ENCODE measurements at regions not wholly inside any gene's neighbourhood (a gene's known extent, or its start where the extent isn't known, plus 50 kb on each side); places are given as distances from the start of the nearest gene placed in this dataset.

DNA sequence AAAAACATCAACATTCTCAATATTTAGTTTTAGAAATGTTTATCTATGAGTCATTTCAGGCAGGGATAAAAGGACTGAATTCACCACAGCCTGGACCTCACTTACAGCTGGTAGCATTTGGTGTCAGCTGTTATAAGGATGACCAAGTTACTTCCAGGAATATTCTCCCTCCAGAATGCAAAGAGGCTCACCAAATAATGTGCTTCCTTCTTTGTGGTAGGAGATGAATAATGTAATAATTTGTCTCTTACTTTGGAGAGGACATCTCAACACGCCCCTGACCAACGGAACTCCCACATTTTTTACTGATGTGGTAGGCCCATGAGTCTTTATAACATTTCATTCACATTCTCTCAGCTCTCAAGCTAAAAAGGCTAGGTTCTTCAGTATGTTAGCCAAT lies 825.9 kb upstream of the GRAMD2B start:
- DNase-seq = no peak
- no peaks in the 10 kb centered on the region for H3K4me1 Mint-ChIP-seq
- no peaks in the 10 kb centered on the region for H3K36me3 Mint-ChIP-seq
- H3K9me3 ChIP-seq (ENCODE audit: control insufficient read depth in 2 of 2, low read length in 2 of 2) = no peaks in the 10 kb centered on the region
- no peak overlapping the region for H3K4me3 Mint-ChIP-seq
- H3K36me3 ChIP-seq (ENCODE audit: control insufficient read depth, insufficient read depth, low read length) = no peaks in the 10 kb centered on the region
- ATAC-seq (ENCODE audit: low read depth in 2 of 2) = no peak
- no peak overlapping the region for H3K4me3 ChIP-seq (ENCODE audit: low read depth, low read length)
- H3K4me1 ChIP-seq (ENCODE audit: control insufficient read depth, insufficient read depth, low read length, poor library complexity, severe bottlenecking) = no peaks in the 10 kb centered on the region
- H3K27me3 ChIP-seq (ENCODE audit: control insufficient read depth, insufficient read depth, low read length) = no peaks in the 10 kb centered on the region
- H3K9me3 Mint-ChIP-seq = peaks cover 1 to 26% (median 10%) of the 10 kb centered on the region in 7 donors
- H3K27ac Mint-ChIP-seq = no peak overlapping the region
- H3K27me3 Mint-ChIP-seq = no peaks in the 10 kb centered on the region
- no peak overlapping the region for H3K27ac ChIP-seq (ENCODE audit: insufficient read depth, low read length, poor library complexity, severe bottlenecking)

DNA sequence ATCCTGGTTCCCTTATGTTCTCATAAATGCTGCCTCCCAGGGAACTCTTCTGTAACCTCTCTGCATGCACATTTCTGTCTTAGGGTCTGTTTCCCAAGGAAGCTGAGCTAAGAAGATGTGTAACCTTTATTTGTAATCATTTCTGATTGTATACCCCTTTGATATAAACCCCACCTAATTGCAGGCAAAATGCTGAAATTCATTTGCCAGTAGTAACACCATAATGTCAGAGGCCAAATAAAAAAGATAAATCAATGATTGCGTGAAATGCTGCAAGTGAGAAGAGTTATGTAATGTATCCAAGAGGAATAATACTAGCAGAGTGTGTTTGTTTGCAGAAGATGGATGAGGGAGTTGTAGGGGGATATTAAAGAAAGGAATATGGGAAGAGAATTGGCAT lies 822.6 kb upstream of the GRAMD2B start:
- H3K27me3 Mint-ChIP-seq = no peaks in the 10 kb centered on the region
- Histone ChIP-seq H3K9me3 (ENCODE audit: control insufficient read depth in 2 of 2, low read length in 2 of 2) (no peaks in the 10 kb centered on the region), H3K36me3 (ENCODE audit: control insufficient read depth, insufficient read depth, low read length) (no peaks in the 10 kb centered on the region), H3K4me3 (ENCODE audit: low read depth, low read length) (no peak overlapping the region), H3K27me3 (ENCODE audit: control insufficient read depth, insufficient read depth, low read length) (no peaks in the 10 kb centered on the region), H3K27ac (ENCODE audit: insufficient read depth, low read length, poor library complexity, severe bottlenecking) (no peak overlapping the region), H3K4me1 (ENCODE audit: control insufficient read depth, insufficient read depth, low read length, poor library complexity, severe bottlenecking) (no peaks in the 10 kb centered on the region)
- no peaks in the 10 kb centered on the region for H3K4me1 Mint-ChIP-seq
- peaks cover 0 to 24% (median 6%) of the 10 kb centered on the region in 7 donors for H3K9me3 Mint-ChIP-seq
- H3K36me3 Mint-ChIP-seq = no peaks in the 10 kb centered on the region
- no peak overlapping the region for H3K27ac Mint-ChIP-seq
- ATAC-seq (ENCODE audit: low read depth in 2 of 2) = no peak
- DNase-seq = no peak
- H3K4me3 Mint-ChIP-seq = no peak overlapping the region

- no peak for DNase-seq
- no peak for ATAC-seq (ENCODE audit: low read depth in 2 of 2)
- Histone ChIP-seq H3K27me3 (ENCODE audit: control insufficient read depth, insufficient read depth, low read length) (no peaks in the 10 kb centered on the region), H3K36me3 (ENCODE audit: control insufficient read depth, insufficient read depth, low read length) (no peaks in the 10 kb centered on the region), H3K4me3 (ENCODE audit: low read depth, low read length) (no peak overlapping the region), H3K4me1 (ENCODE audit: control insufficient read depth, insufficient read depth, low read length, poor library complexity, severe bottlenecking) (no peaks in the 10 kb centered on the region), H3K27ac (ENCODE audit: insufficient read depth, low read length, poor library complexity, severe bottlenecking) (no peak overlapping the region), H3K9me3 (ENCODE audit: control insufficient read depth in 2 of 2, low read length in 2 of 2) (no peaks in the 10 kb centered on the region)
- Mint-ChIP-seq H3K9me3 (peaks cover 0 to 35% (median 6%) of the 10 kb centered on the region in 7 donors), H3K27me3 (no peaks in the 10 kb centered on the region), H3K27ac (no peak overlapping the region), H3K4me1 (no peaks in the 10 kb centered on the region), H3K4me3 (no peak overlapping the region), H3K36me3 (no peaks in the 10 kb centered on the region)
Observed at GRCh38 chr5:125602184-125602583, 821.0 kb upstream of the GRAMD2B start.

DNA sequence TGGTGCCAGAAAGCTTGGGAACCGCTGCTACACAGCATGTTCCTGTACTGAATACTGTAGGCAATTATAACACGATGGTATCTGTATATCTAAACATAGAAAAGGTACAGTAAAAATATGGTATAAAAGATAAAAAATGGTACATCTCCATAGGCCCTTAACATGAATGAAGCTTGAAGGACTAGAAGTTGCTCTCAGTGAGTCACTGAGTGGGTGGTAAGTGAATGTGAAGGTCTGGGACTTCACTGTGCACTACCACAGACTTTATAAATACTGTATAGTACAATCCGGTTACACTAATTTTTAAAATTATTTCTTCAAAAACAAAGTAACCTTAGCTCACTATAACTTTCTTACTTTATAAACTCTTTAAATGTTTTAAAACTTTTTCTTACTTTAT lies 819.9 kb upstream of the GRAMD2B start:
- H3K4me3 ChIP-seq (ENCODE audit: low read depth, low read length) = no peak overlapping the region
- Mint-ChIP-seq H3K9me3 (peaks cover 0 to 35% (median 4%) of the 10 kb centered on the region in 7 donors), H3K4me1 (no peaks in the 10 kb centered on the region), H3K4me3 (no peak overlapping the region), H3K27me3 (no peaks in the 10 kb centered on the region), H3K36me3 (no peaks in the 10 kb centered on the region), H3K27ac (no peak overlapping the region)
- ATAC-seq (ENCODE audit: low read depth in 2 of 2) = no peak
- no peak for DNase-seq
- no peaks in the 10 kb centered on the region for H3K36me3 ChIP-seq (ENCODE audit: control insufficient read depth, insufficient read depth, low read length)
- no peaks in the 10 kb centered on the region for H3K4me1 ChIP-seq (ENCODE audit: control insufficient read depth, insufficient read depth, low read length, poor library complexity, severe bottlenecking)
- no peaks in the 10 kb centered on the region for H3K27me3 ChIP-seq (ENCODE audit: control insufficient read depth, insufficient read depth, low read length)
- H3K27ac ChIP-seq (ENCODE audit: insufficient read depth, low read length, poor library complexity, severe bottlenecking) = no peak overlapping the region
- no peaks in the 10 kb centered on the region for H3K9me3 ChIP-seq (ENCODE audit: control insufficient read depth in 2 of 2, low read length in 2 of 2)

DNA sequence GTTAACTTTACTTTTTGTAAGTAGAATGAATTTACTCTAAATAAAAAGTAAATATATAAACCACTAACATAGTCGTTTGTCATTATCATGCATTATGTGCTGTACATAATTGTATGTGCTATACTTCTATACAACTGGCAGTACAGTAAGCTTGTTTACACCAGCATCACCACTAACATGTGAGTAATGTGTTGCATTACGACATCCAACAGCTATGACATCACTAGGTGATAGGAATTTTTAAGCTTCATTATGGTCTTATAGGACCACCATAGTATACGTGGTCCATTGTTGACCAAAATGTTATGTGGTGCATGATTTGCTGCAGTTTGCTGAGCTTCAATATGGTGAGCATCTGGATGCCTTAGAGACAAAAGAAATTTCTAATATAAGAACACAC lies 819.1 kb upstream of the GRAMD2B start:
- no peaks in the 10 kb centered on the region for H3K27me3 ChIP-seq (ENCODE audit: control insufficient read depth, insufficient read depth, low read length)
- H3K4me3 ChIP-seq (ENCODE audit: low read depth, low read length) = no peak overlapping the region
- no peak overlapping the region for H3K27ac Mint-ChIP-seq
- H3K27ac ChIP-seq (ENCODE audit: insufficient read depth, low read length, poor library complexity, severe bottlenecking) = no peak overlapping the region
- no peak overlapping the region for H3K4me3 Mint-ChIP-seq
- no peaks in the 10 kb centered on the region for H3K36me3 Mint-ChIP-seq
- H3K9me3 Mint-ChIP-seq = peaks cover 0 to 35% (median 4%) of the 10 kb centered on the region in 7 donors
- H3K36me3 ChIP-seq (ENCODE audit: control insufficient read depth, insufficient read depth, low read length) = no peaks in the 10 kb centered on the region
- H3K4me1 ChIP-seq (ENCODE audit: control insufficient read depth, insufficient read depth, low read length, poor library complexity, severe bottlenecking) = no peaks in the 10 kb centered on the region
- DNase-seq (no peak), ATAC-seq (ENCODE audit: low read depth in 2 of 2) (no peak)
- H3K27me3 Mint-ChIP-seq = no peaks in the 10 kb centered on the region
- no peaks in the 10 kb centered on the region for H3K9me3 ChIP-seq (ENCODE audit: control insufficient read depth in 2 of 2, low read length in 2 of 2)
- H3K4me1 Mint-ChIP-seq = no peaks in the 10 kb centered on the region

DNA sequence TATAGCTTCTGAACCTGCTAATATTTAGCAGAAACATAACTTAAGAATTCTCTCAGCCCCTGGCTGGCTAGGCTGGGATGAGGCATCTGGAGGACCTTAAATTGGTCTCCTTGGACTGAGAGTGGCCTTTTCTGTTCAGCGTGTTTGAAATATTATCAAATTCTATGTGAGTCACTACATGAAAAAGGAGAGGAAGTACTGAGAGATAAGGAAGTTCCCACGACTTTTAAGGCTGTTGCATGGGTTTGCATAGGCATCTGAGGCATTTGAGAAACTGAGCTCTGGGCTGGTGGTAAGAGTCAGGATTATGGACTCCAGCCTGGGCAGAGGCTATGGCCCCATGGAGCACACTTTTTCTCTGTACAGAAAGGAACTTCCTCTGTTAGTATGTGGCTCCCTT lies 816.2 kb upstream of the GRAMD2B start:
- no peak for ATAC-seq (ENCODE audit: low read depth in 2 of 2)
- Mint-ChIP-seq H3K4me1 (no peaks in the 10 kb centered on the region), H3K36me3 (no peaks in the 10 kb centered on the region), H3K27ac (no peak overlapping the region), H3K4me3 (no peak overlapping the region), H3K9me3 (peaks cover 2 to 32% (median 4%) of the 10 kb centered on the region in 7 donors), H3K27me3 (no peaks in the 10 kb centered on the region)
- DNase-seq = no peak
- H3K4me3 ChIP-seq (ENCODE audit: low read depth, low read length) = no peak overlapping the region
- no peak overlapping the region for H3K27ac ChIP-seq (ENCODE audit: insufficient read depth, low read length, poor library complexity, severe bottlenecking)
- no peaks in the 10 kb centered on the region for H3K4me1 ChIP-seq (ENCODE audit: control insufficient read depth, insufficient read depth, low read length, poor library complexity, severe bottlenecking)
- no peaks in the 10 kb centered on the region for H3K36me3 ChIP-seq (ENCODE audit: control insufficient read depth, insufficient read depth, low read length)
- no peaks in the 10 kb centered on the region for H3K27me3 ChIP-seq (ENCODE audit: control insufficient read depth, insufficient read depth, low read length)
- no peaks in the 10 kb centered on the region for H3K9me3 ChIP-seq (ENCODE audit: control insufficient read depth in 2 of 2, low read length in 2 of 2)

- ATAC-seq (ENCODE audit: low read depth in 2 of 2) (no peak), DNase-seq (no peak)
- no peaks in the 10 kb centered on the region for H3K4me1 ChIP-seq (ENCODE audit: control insufficient read depth, insufficient read depth, low read length, poor library complexity, severe bottlenecking)
- Mint-ChIP-seq H3K9me3 (peaks cover 2 to 32% (median 4%) of the 10 kb centered on the region in 7 donors), H3K4me1 (no peaks in the 10 kb centered on the region), H3K27me3 (no peaks in the 10 kb centered on the region), H3K36me3 (no peaks in the 10 kb centered on the region), H3K27ac (no peak overlapping the region), H3K4me3 (no peak overlapping the region)
- H3K36me3 ChIP-seq (ENCODE audit: control insufficient read depth, insufficient read depth, low read length) = no peaks in the 10 kb centered on the region
- no peaks in the 10 kb centered on the region for H3K9me3 ChIP-seq (ENCODE audit: control insufficient read depth in 2 of 2, low read length in 2 of 2)
- H3K27me3 ChIP-seq (ENCODE audit: control insufficient read depth, insufficient read depth, low read length) = no peaks in the 10 kb centered on the region
- no peak overlapping the region for H3K27ac ChIP-seq (ENCODE audit: insufficient read depth, low read length, poor library complexity, severe bottlenecking)
- H3K4me3 ChIP-seq (ENCODE audit: low read depth, low read length) = no peak overlapping the region
Observed at GRCh38 chr5:125609011-125609410, 814.2 kb upstream of the GRAMD2B start.

- H3K27ac Mint-ChIP-seq = no peak overlapping the region
- no peaks in the 10 kb centered on the region for H3K4me1 ChIP-seq (ENCODE audit: control insufficient read depth, insufficient read depth, low read length, poor library complexity, severe bottlenecking)
- H3K27ac ChIP-seq (ENCODE audit: insufficient read depth, low read length, poor library complexity, severe bottlenecking) = no peak overlapping the region
- H3K4me3 ChIP-seq (ENCODE audit: low read depth, low read length) = no peak overlapping the region
- H3K4me1 Mint-ChIP-seq = no peaks in the 10 kb centered on the region
- DNase-seq (no peak), ATAC-seq (ENCODE audit: low read depth in 2 of 2) (no peak)
- no peak overlapping the region for H3K4me3 Mint-ChIP-seq
- no peaks in the 10 kb centered on the region for H3K36me3 Mint-ChIP-seq
- H3K27me3 ChIP-seq (ENCODE audit: control insufficient read depth, insufficient read depth, low read length) = no peaks in the 10 kb centered on the region
- no peaks in the 10 kb centered on the region for H3K36me3 ChIP-seq (ENCODE audit: control insufficient read depth, insufficient read depth, low read length)
- H3K9me3 Mint-ChIP-seq = peaks cover 2 to 23% (median 3%) of the 10 kb centered on the region in 7 donors
- H3K27me3 Mint-ChIP-seq = no peaks in the 10 kb centered on the region
- H3K9me3 ChIP-seq (ENCODE audit: control insufficient read depth in 2 of 2, low read length in 2 of 2) = no peaks in the 10 kb centered on the region
Observed at GRCh38 chr5:125610892-125611291, 812.3 kb upstream of the GRAMD2B start.
